ENCODE measurements at regions not wholly inside any gene's neighbourhood (a gene's known extent, or its start where the extent isn't known, plus 50 kb on each side); places are given as distances from the start of the nearest gene placed in this dataset.

GRCh38 chr6:14729129-14729871, 516.6 kb upstream of the JARID2 start:
- no peak overlapping the region for H3K27ac ChIP-seq
- H3K4me3 ChIP-seq, result no peak overlapping the region
- H3K4me1 ChIP-seq, result peaks cover 3 to 8% of the 10 kb centered on the region in 2 donors
- TF ChIP-seq CTCF (IDR thresholded peaks at IDR 0.05), result no peak
- H3K36me3 ChIP-seq, result no peaks in the 10 kb centered on the region
- no peak for DNase-seq (ENCODE audit: low spot score)
- no peaks in the 10 kb centered on the region for H3K9me3 ChIP-seq
- H3K27me3 ChIP-seq, result no peaks in the 10 kb centered on the region

DNA sequence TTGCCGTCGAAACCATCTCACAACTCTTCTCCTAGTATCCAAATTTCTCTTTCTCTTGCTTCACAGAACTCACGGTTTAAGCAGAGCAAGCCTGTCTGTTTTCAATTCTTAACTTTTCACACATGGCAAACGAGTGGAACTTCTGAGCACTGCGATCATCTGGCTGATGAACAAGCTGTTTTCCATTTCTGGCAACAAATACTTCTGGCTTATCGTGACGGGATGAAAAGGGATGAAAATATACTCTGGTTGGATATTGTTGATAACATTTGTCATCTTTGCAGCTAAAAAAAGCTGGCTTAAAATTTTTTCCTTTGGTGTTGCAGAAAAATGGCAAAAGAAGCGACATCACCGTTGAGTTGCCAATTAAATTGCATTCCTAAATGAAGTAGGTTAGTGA, 515.2 kb upstream of the JARID2 start:
- H3K9me3 ChIP-seq, result no peaks in the 10 kb centered on the region
- no peak overlapping the region for H3K27ac ChIP-seq
- H3K36me3 ChIP-seq, result no peaks in the 10 kb centered on the region
- DNase-seq (ENCODE audit: low spot score), result no peak
- no peak overlapping the region for H3K4me3 ChIP-seq
- no peak for TF ChIP-seq CTCF (IDR thresholded peaks at IDR 0.05)
- peaks cover 3 to 17% of the 10 kb centered on the region in 2 donors for H3K4me1 ChIP-seq
- H3K27me3 ChIP-seq, result no peaks in the 10 kb centered on the region

DNA sequence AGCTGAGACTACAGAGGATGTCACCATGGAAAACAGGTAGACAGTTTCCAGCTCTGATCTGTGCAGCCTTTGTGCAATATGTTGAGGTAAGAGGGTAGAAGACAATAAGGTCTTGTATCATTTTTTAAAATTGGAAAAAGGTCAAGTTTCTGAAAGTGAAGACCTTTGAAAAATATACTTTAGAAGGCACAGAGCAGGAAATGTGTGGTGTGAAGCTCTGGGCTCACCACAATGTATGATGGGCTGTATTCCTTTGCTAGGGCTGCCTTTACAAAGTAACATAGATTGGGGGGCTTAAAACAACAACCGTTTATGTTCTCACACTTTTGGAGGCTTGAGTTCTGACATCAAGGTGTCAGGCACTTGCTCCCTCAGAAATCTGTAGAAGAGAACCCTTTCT, 514.3 kb upstream of the JARID2 start:
- Histone ChIP-seq H3K4me1 (peaks cover 3 to 17% of the 10 kb centered on the region in 2 donors), H3K9me3 (no peaks in the 10 kb centered on the region), H3K4me3 (no peak overlapping the region), H3K27ac (no peak overlapping the region), H3K27me3 (no peaks in the 10 kb centered on the region), H3K36me3 (no peaks in the 10 kb centered on the region)
- no peak for DNase-seq (ENCODE audit: low spot score)
- TF ChIP-seq CTCF (IDR thresholded peaks at IDR 0.05), result no peak

- Histone ChIP-seq H3K9me3 (no peaks in the 10 kb centered on the region), H3K27me3 (no peaks in the 10 kb centered on the region), H3K36me3 (no peaks in the 10 kb centered on the region), H3K27ac (no peak overlapping the region), H3K4me1 (peaks cover 3 to 17% of the 10 kb centered on the region in 2 donors), H3K4me3 (no peak overlapping the region)
- no peak for DNase-seq (ENCODE audit: low spot score)
- TF ChIP-seq CTCF (IDR thresholded peaks at IDR 0.05), result no peak
These were observed 513.5 kb upstream of the JARID2 start for GRCh38 chr6:14732226-14732843.

- H3K4me3 ChIP-seq, result no peak overlapping the region
- H3K36me3 ChIP-seq, result no peaks in the 10 kb centered on the region
- no peak overlapping the region for H3K27ac ChIP-seq
- H3K27me3 ChIP-seq, result no peaks in the 10 kb centered on the region
- TF ChIP-seq CTCF (IDR thresholded peaks at IDR 0.05), result no peak
- H3K4me1 ChIP-seq, result peaks cover 3 to 17% of the 10 kb centered on the region in 2 donors
- no peaks in the 10 kb centered on the region for H3K9me3 ChIP-seq
- no peak for DNase-seq (ENCODE audit: low spot score)
These were observed 512.8 kb upstream of the JARID2 start for GRCh38 chr6:14732844-14733757.

Measured in right atrium auricular region (tissue), 2 donors.